ENCODE measurements at regions not wholly inside any gene's neighbourhood (a gene's known extent, or its start where the extent isn't known, plus 50 kb on each side); places are given as distances from the start of the nearest gene placed in this dataset.
"Not testable (repeated sequence)": the region's sequence is repeated elsewhere in the genome, so short reads cannot be mapped to it uniquely, and the experiment has no call there.

DNA sequence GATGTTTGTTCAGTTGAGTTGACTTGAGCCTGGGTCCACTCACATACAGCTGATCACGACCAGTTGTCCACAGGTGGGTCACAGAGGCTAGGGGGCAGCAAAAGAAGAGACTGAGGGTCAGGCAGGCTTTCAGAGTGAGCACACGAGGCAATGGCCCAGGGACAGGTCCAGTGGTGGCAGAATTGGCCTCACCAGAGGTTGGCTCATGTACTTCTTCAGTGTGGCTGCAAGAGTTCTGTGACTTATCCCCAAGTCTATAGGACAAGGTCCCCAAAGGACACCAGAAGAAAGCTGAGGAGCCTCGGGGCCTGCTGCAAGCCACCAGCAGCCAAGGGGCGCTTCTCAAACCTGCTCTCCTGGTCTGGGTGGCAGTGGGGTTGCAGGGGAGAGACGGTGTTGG, 219.8 kb downstream of the TFCP2L1 start:
- TF ChIP-seq CTCF (IDR thresholded peaks at IDR 0.05; ENCODE audit: low read depth, low read length) (no peak), MAX (IDR thresholded peaks at IDR 0.05; ENCODE audit: low read depth, low read length) (no peak), MYC (IDR thresholded peaks at IDR 0.05; ENCODE audit: low read depth, low read length) (no peak), POLR2A (IDR thresholded peaks at IDR 0.05; ENCODE audit: extremely low read depth, insufficient read length) (no peak)
- no peak for DNase-seq (ENCODE audit: low read depth)
- no peak overlapping the region for H3K4me3 ChIP-seq (ENCODE audit: low read depth, low read length)

GRCh38 chr2:121066526-121066925, 218.5 kb downstream of the TFCP2L1 start:
- no peak overlapping the region for H3K4me3 ChIP-seq (ENCODE audit: low read depth, low read length)
- TF ChIP-seq POLR2A (IDR thresholded peaks at IDR 0.05; ENCODE audit: extremely low read depth, insufficient read length) (no peak), MYC (IDR thresholded peaks at IDR 0.05; ENCODE audit: low read depth, low read length) (no peak), MAX (IDR thresholded peaks at IDR 0.05; ENCODE audit: low read depth, low read length) (no peak), CTCF (IDR thresholded peaks at IDR 0.05; ENCODE audit: low read depth, low read length) (no peak)
- DNase-seq (ENCODE audit: low read depth): no peak

DNA sequence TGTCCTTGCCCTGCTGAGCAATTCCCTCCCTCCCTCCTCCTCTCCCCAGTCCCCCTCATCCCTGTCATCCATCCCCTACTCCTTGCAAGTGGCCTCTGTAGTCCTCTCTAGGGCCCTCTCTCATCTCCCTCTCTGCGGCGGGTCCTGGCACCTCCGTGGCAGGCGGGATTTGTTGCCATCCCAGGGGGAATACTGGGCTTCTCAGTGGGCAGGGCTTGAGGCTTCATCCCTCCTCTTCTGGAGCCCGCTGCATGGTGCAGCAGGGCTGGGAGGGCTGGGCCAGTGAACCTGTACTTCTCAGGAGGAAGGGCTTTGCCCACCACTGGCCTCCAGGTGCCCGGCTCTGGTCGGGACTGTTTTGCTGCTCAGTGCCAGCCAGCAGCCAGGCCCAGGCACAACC, 216.2 kb downstream of the TFCP2L1 start:
- DNase-seq (ENCODE audit: low read depth): no peak
- TF ChIP-seq CTCF (IDR thresholded peaks at IDR 0.05; ENCODE audit: low read depth, low read length): no peak
- TF ChIP-seq POLR2A (IDR thresholded peaks at IDR 0.05; ENCODE audit: extremely low read depth, insufficient read length): no peak
- no peak for TF ChIP-seq MAX (IDR thresholded peaks at IDR 0.05; ENCODE audit: low read depth, low read length)
- no peak for TF ChIP-seq MYC (IDR thresholded peaks at IDR 0.05; ENCODE audit: low read depth, low read length)
- H3K4me3 ChIP-seq (ENCODE audit: low read depth, low read length): no peak overlapping the region

GRCh38 chr2:121069434-121069969, 215.5 kb downstream of the TFCP2L1 start:
- DNase-seq (ENCODE audit: low read depth): no peak
- no peak for TF ChIP-seq MYC (IDR thresholded peaks at IDR 0.05; ENCODE audit: low read depth, low read length)
- no peak for TF ChIP-seq POLR2A (IDR thresholded peaks at IDR 0.05; ENCODE audit: extremely low read depth, insufficient read length)
- no peak for TF ChIP-seq MAX (IDR thresholded peaks at IDR 0.05; ENCODE audit: low read depth, low read length)
- no peak for TF ChIP-seq CTCF (IDR thresholded peaks at IDR 0.05; ENCODE audit: low read depth, low read length)
- no peak overlapping the region for H3K4me3 ChIP-seq (ENCODE audit: low read depth, low read length)

DNA sequence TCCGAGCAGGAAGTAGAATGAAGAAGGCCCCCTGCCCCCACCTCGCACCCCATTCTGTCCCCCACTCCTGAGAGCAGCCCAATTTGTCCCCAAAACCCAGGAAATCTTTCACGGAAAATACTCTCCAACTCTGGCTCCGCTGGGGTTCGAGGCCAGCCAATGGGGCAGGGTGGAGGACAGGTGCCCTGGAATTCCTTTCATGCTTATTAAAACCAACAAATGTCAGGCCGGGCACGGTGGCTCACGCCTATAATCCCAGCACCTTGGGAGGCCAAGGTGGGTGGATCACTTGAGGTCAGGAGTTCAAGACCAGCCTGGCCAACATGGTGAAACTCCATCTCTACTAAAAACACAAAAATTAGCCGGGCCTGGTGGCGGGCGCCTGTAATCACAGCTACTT, 214.9 kb downstream of the TFCP2L1 start:
- not testable (repeated sequence) for H3K4me3 ChIP-seq (ENCODE audit: low read depth, low read length); DNase-seq (ENCODE audit: low read depth)

GRCh38 chr2:121071034-121071504, 213.9 kb downstream of the TFCP2L1 start:
- no peak overlapping the region for H3K4me3 ChIP-seq (ENCODE audit: low read depth, low read length)
- DNase-seq (ENCODE audit: low read depth): peak; percentile 56
- TF ChIP-seq MYC (IDR thresholded peaks at IDR 0.05; ENCODE audit: low read depth, low read length) (no peak), MAX (IDR thresholded peaks at IDR 0.05; ENCODE audit: low read depth, low read length) (no peak), POLR2A (IDR thresholded peaks at IDR 0.05; ENCODE audit: extremely low read depth, insufficient read length) (no peak), CTCF (IDR thresholded peaks at IDR 0.05; ENCODE audit: low read depth, low read length) (peak; percentile 88)

Measured in NB4 (cell line).